HepG2 (cell line): ENCODE measurements at regions not wholly inside any gene's neighbourhood (a gene's known extent, or its start where the extent isn't known, plus 50 kb on each side); places are given as distances from the start of the nearest gene placed in this dataset.
A peak's percentile ranks its signal among the peaks of the same experiment; 100 is the strongest.

Experiments
- ATAC-seq: fragments of 200-7000 bp; cut with Tn5 transposase; 3 replicates; pipeline ENCODE4 v1.9.1; 2020; ENCODE audit warnings: mild to moderate bottlenecking, moderate library complexity
- BruUV-seq: library from RNA; stranded (reverse); fragments of 400-500 nt; replicated peaks from 2 replicates; lab custom pipeline; 2021; lab: Mats Ljungman, UMichigan
- CTCF ChIA-PET: fragments of 300-600 bp; formaldehyde crosslinking; extraction: SDS; loops from one replicate; lab custom pipeline; 2021; ENCODE audit warnings: low total read pairs, inconsistent platforms, low intra/inter-chr PET ratio; lab: Yijun Ruan, JAX
- POLR2A ChIA-PET: fragments of 350-600 bp; sonication (Branson Sonifier 250); formaldehyde crosslinking; loops from one replicate; lab custom pipeline; 2020; ENCODE audit warnings: antibody characterized with exemption, inconsistent platforms; lab: Yijun Ruan, JAX
- DNase-seq: peaks from one replicate; pipeline ENCODE4 v3.0.0-alpha.2; 2015; ENCODE audit warnings: low spot score
- FAIRE-seq: peaks from 3 replicates; lab custom pipeline; 2011; peaks lifted over from hg19 to GRCh38; lab: Jason Lieb, UNC
- H2AFZ ChIP-seq: one replicate; pipeline ENCODE4 v1.6.1; 2011; ENCODE audit warnings: low read length, inconsistent platforms
- H3K27ac ChIP-seq: fragments of 300-600 bp; 3 replicates; pipeline ENCODE4 v1.8.0; 2011; ENCODE audit warnings: mixed run types, mild to moderate bottlenecking, mixed read lengths, low read length, inconsistent platforms; ENCODE audit not compliant: insufficient read depth; ENCODE audit errors: extremely low read length
- H3K27me3 ChIP-seq, 2 experiments: fragments of 200-600 bp in 1 of 2; 2 replicates in 1 of 2; 3 replicates in 1 of 2; pipeline versions ENCODE4 v1.6.0 to v1.8.0; 2011; ENCODE audit warnings: low read length in 2 of 2, mild to moderate bottlenecking in 2 of 2, moderate library complexity in 2 of 2, inconsistent platforms in 1 of 2; ENCODE audit not compliant: insufficient read depth in 2 of 2, control insufficient read depth in 1 of 2
- H3K36me3 ChIP-seq, 2 experiments: fragments of 200-600 bp in 1 of 2; replicated peaks in 1 of 2; 2 replicates in 1 of 2; 3 replicates in 1 of 2; pipeline versions ENCODE4 v1.5.1 to v1.8.0; 2011; ENCODE audit warnings: low read length in 2 of 2, inconsistent platforms in 1 of 2; ENCODE audit not compliant: insufficient read depth in 2 of 2, control insufficient read depth in 1 of 2
- H3K4me1 ChIP-seq: 2 replicates; pipeline ENCODE4 v1.5.1; 2012; ENCODE audit warnings: low read length, inconsistent platforms; ENCODE audit not compliant: insufficient read depth
- H3K4me2 ChIP-seq: 2 replicates; pipeline ENCODE4 v1.6.0; 2011; ENCODE audit warnings: low read depth, low read length, inconsistent platforms
- H3K4me3 ChIP-seq, 3 experiments: fragments of 200-600 bp in 1 of 3; sonication (generic), shearing (Covaris generic) in 1 of 3; replicated peaks in 1 of 3; 2 replicates each; pipeline ENCODE4 v1.5.1; 2011 to 2016; ENCODE audit warnings: low read length in 3 of 3, inconsistent platforms in 2 of 3, low read depth in 2 of 3, mild to moderate bottlenecking in 2 of 3, control low read depth in 1 of 3, mixed read lengths in 1 of 3; ENCODE audit not compliant: insufficient read depth in 1 of 3
- H3K79me2 ChIP-seq: one replicate; pipeline ENCODE4 v1.6.1; 2011; ENCODE audit warnings: low read length, inconsistent platforms; ENCODE audit not compliant: insufficient read depth
- H3K9ac ChIP-seq: 2 replicates; pipeline ENCODE4 v1.6.0; 2011; ENCODE audit warnings: mild to moderate bottlenecking, low read depth, low read length, inconsistent platforms; ENCODE audit not compliant: insufficient read depth
- H3K9me3 ChIP-seq: 2 replicates; pipeline ENCODE4 v1.5.1; 2012; ENCODE audit warnings: mild to moderate bottlenecking, low read length
- H4K20me1 ChIP-seq: 2 replicates; pipeline ENCODE4 v1.6.0; 2011; ENCODE audit warnings: inconsistent platforms, mild to moderate bottlenecking, low read length, moderate library complexity; ENCODE audit not compliant: insufficient read depth
- ATF7 ChIP-seq, 2 experiments: fragments of 450-650 bp in 1 of 2; sonication (generic) in 1 of 2; formaldehyde crosslinking in 1 of 2; IDR thresholded peaks; 2 replicates each; pipeline versions ENCODE4 v1.4.0 to v1.6.1; 2016 to 2020; ENCODE audit warnings: antibody characterized with exemption in 1 of 2, mild to moderate bottlenecking in 1 of 2, missing genetic modification reagents in 1 of 2
- CEBPB ChIP-seq: IDR thresholded peaks from 2 replicates; pipeline ENCODE4 v1.6.1; 2011; ENCODE audit warnings: low read depth, low read length, improper control_type of control experiment, borderline replicate concordance
- CHD4 ChIP-seq: fragments of 200-600 bp; sonication (generic); IDR thresholded peaks from 2 replicates; pipeline ENCODE4 v1.7.0; 2017; ENCODE audit warnings: mild to moderate bottlenecking, low read length, borderline replicate concordance
- KDM6A ChIP-seq: IDR thresholded peaks from 2 replicates; pipeline ENCODE4 v1.6.1; 2016; ENCODE audit warnings: low read depth
- KLF12 ChIP-seq: sonication (generic); formaldehyde crosslinking; IDR thresholded peaks from 2 replicates; pipeline ENCODE4 v1.4.0; 2020; ENCODE audit warnings: missing genetic modification reagents, borderline replicate concordance
- SP1 ChIP-seq, 2 experiments: fragments of 450-650 bp in 1 of 2; sonication (generic) in 1 of 2; formaldehyde crosslinking in 1 of 2; IDR thresholded peaks; 2 replicates each; pipeline versions ENCODE4 v1.4.0 to v1.6.1; 2016 to 2020; ENCODE audit warnings: missing genetic modification reagents in 1 of 2
- ZNF547 ChIP-seq: sonication (generic); formaldehyde crosslinking; IDR thresholded peaks from 2 replicates; pipeline ENCODE4 v1.5.1; 2020; ENCODE audit warnings: mild to moderate bottlenecking, missing genetic modification reagents
- ZNF709 ChIP-seq: sonication (generic); formaldehyde crosslinking; IDR thresholded peaks from 2 replicates; pipeline ENCODE4 v1.5.0; 2020; ENCODE audit warnings: mild to moderate bottlenecking, missing genetic modification reagents
- WGBS: methylation state at CpG from one replicate; pipeline ENCODE4 v1.1.6; 2017; ENCODE audit warnings: low lambda C conversion rate; 5-methylcytosine and 5-hydroxymethylcytosine counted together
- in situ Hi-C: cut with HindIII; loops from 2 replicates; pipeline ENCODE4 v1.10.0; 2017; ENCODE audit warnings: low pct_unique_long_range_greater_than_20kb; ENCODE audit not compliant: extremely low pct_ligation_motif_present
- intact Hi-C: fragments of 100-400 bp; cut with micrococcal nuclease; formaldehyde crosslinking; loops from one replicate; pipeline ENCODE4 v1.10.0; 2022; ENCODE audit not compliant: unreplicated experiment
- TF ChIP-seq, protein P1 (sequence below): sonication (generic); formaldehyde crosslinking; conservative IDR thresholded peaks from 2 replicates; pipeline ENCODE4 v1.8.0; 2022; ENCODE audit warnings: missing genetic modification reagents
- TF ChIP-seq, protein P2 (sequence below): sonication (generic); formaldehyde crosslinking; IDR thresholded peaks from 2 replicates; pipeline ENCODE4 v1.5.1; 2020; ENCODE audit warnings: mild to moderate bottlenecking, missing genetic modification reagents, moderate library complexity
- TF ChIP-seq, protein P3 (sequence below): sonication (generic); formaldehyde crosslinking; IDR thresholded peaks from 2 replicates; pipeline ENCODE4 v1.4.0; 2020; ENCODE audit warnings: missing genetic modification reagents, low read depth, mild to moderate bottlenecking, borderline replicate concordance
- TF ChIP-seq, protein P4 (sequence below): sonication (generic); formaldehyde crosslinking; IDR thresholded peaks from 2 replicates; pipeline ENCODE4 v1.4.0; 2020; ENCODE audit warnings: mild to moderate bottlenecking, missing genetic modification reagents, borderline replicate concordance

DNA sequence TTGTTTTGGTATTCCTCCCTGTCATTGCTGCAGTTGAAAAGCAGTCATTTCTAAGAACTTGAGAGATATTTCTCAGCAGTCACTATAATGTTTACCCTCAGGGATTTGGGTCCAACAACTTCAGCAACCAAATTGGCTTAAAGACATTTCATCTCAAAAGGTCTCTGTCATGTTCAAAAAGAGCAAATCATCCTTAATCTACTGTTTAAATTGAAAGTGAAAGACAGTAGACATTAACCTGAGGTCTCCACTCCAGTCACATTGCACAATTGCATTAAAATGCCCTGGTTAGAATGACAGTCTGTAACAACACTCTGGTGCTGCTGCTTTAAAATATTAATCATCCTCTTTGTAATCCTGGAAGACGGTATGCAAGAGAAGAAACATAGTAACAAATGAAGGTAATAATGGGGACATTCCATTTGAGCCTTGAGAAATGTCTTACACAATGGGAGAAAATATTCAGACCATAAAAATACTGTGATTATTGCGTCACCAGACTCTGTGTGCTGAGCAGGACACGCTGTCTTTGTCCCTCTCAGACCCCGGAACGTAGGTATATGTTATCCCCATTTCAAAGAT, 90.2 kb upstream of the UNC5C start:
- TF ChIP-seq ZNF547 (CRISPR knock-in tag) (no peak), CHD4 (no peak), KLF12 (CRISPR knock-in tag) (no peak), CEBPB (0 out of 2 replicates have a peak, but pooled peaks have one; percentile 21), ZNF709 (CRISPR knock-in tag) (no peak), KDM6A (CRISPR knock-in tag) (no peak), SP1 (IDR thresholded peaks at IDR 0.05) (no peak), SP1 (CRISPR knock-in tag; IDR thresholded peaks at IDR 0.05) (no peak), ATF7 (IDR thresholded peaks at IDR 0.05) (peak; percentile 31; the same call in 1 of the 2 replicates), ATF7 (CRISPR knock-in tag; IDR thresholded peaks at IDR 0.05) (no peak)
- TF ChIP-seq, protein P1, sequence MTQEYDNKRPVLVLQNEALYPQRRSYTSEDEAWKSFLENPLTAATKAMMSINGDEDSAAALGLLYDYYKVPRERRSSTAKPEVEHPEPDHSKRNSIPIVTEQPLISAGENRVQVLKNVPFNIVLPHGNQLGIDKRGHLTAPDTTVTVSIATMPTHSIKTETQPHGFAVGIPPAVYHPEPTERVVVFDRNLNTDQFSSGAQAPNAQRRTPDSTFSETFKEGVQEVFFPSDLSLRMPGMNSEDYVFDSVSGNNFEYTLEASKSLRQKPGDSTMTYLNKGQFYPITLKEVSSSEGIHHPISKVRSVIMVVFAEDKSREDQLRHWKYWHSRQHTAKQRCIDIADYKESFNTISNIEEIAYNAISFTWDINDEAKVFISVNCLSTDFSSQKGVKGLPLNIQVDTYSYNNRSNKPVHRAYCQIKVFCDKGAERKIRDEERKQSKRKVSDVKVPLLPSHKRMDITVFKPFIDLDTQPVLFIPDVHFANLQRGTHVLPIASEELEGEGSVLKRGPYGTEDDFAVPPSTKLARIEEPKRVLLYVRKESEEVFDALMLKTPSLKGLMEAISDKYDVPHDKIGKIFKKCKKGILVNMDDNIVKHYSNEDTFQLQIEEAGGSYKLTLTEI = no peak
- TF ChIP-seq, protein P2, sequence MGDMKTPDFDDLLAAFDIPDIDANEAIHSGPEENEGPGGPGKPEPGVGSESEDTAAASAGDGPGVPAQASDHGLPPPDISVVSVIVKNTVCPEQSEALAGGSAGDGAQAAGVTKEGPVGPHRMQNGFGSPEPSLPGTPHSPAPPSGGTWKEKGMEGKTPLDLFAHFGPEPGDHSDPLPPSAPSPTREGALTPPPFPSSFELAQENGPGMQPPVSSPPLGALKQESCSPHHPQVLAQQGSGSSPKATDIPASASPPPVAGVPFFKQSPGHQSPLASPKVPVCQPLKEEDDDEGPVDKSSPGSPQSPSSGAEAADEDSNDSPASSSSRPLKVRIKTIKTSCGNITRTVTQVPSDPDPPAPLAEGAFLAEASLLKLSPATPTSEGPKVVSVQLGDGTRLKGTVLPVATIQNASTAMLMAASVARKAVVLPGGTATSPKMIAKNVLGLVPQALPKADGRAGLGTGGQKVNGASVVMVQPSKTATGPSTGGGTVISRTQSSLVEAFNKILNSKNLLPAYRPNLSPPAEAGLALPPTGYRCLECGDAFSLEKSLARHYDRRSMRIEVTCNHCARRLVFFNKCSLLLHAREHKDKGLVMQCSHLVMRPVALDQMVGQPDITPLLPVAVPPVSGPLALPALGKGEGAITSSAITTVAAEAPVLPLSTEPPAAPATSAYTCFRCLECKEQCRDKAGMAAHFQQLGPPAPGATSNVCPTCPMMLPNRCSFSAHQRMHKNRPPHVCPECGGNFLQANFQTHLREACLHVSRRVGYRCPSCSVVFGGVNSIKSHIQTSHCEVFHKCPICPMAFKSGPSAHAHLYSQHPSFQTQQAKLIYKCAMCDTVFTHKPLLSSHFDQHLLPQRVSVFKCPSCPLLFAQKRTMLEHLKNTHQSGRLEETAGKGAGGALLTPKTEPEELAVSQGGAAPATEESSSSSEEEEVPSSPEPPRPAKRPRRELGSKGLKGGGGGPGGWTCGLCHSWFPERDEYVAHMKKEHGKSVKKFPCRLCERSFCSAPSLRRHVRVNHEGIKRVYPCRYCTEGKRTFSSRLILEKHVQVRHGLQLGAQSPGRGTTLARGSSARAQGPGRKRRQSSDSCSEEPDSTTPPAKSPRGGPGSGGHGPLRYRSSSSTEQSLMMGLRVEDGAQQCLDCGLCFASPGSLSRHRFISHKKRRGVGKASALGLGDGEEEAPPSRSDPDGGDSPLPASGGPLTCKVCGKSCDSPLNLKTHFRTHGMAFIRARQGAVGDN (CRISPR knock-in tag) = no peak
- TF ChIP-seq, protein P3, sequence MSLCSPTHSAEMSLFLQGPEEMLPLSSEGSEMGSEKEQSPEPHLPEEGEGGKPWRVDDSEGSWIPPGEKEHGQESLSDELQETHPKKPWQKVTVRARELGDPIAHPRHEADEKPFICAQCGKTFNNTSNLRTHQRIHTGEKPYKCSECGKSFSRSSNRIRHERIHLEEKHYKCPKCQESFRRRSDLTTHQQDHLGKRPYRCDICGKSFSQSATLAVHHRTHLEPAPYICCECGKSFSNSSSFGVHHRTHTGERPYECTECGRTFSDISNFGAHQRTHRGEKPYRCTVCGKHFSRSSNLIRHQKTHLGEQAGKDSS = no peak
- TF ChIP-seq, protein P4, sequence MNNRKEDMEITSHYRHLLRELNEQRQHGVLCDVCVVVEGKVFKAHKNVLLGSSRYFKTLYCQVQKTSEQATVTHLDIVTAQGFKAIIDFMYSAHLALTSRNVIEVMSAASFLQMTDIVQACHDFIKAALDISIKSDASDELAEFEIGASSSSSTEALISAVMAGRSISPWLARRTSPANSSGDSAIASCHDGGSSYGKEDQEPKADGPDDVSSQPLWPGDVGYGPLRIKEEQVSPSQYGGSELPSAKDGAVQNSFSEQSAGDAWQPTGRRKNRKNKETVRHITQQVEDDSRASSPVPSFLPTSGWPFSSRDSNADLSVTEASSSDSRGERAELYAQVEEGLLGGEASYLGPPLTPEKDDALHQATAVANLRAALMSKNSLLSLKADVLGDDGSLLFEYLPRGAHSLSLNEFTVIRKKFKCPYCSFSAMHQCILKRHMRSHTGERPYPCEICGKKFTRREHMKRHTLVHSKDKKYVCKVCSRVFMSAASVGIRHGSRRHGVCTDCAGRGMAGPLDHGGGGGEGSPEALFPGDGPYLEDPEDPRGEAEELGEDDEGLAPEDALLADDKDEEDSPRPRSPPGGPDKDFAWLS (CRISPR knock-in tag) = no peak
- TF ChIP-seq, all 625 proteins: peak for 2
- no peak overlapping the region for H3K9ac ChIP-seq
- H3K4me1 ChIP-seq = no peaks in the 10 kb centered on the region
- POLR2A ChIA-PET = no interaction called here
- no peak overlapping the region for H3K4me3 ChIP-seq
- intact Hi-C loops = no loop called here
- no peak for DNase-seq
- no TSS peak for BruUV-seq
- peaks cover 22% of the 10 kb centered on the region for H3K9me3 ChIP-seq
- H3K36me3 ChIP-seq = no peaks in the 10 kb centered on the region
- CTCF ChIA-PET = no interaction called here
- H3K27me3 ChIP-seq = no peaks in the 10 kb centered on the region
- H4K20me1 ChIP-seq = no peaks in the 10 kb centered on the region
- no peaks in the 10 kb centered on the region for H3K79me2 ChIP-seq
- H2AFZ ChIP-seq = no peak overlapping the region
- H3K27ac ChIP-seq = no peak overlapping the region
- WGBS = 2% methylated on average over 5 of the region's 5 CpGs
- in situ Hi-C loops = no loop called here
- H3K4me2 ChIP-seq = no peak overlapping the region
- no peak for ATAC-seq
- no peak for FAIRE-seq
